Activated CD4-positive, alpha-beta T cell treated with anti-CD3 and anti-CD28 coated beads, Interleukin-2, Interleukin-4, amounts not matched to agents 100 ng/mL and 50 ng/mL, durations not matched to agents 16 hours and 8 hours (primary cell): ENCODE measurements at regions not wholly inside any gene's neighbourhood (a gene's known extent, or its start where the extent isn't known, plus 50 kb on each side); places are given as distances from the start of the nearest gene placed in this dataset.
"Not testable (repeated sequence)": the region's sequence is repeated elsewhere in the genome, so short reads cannot be mapped to it uniquely, and the experiment has no call there.

Source experiments
- DNase-seq: peaks from one replicate; pipeline ENCODE4 v3.0.0-alpha.2; 2020; ENCODE audit warnings: low spot score

DNA sequence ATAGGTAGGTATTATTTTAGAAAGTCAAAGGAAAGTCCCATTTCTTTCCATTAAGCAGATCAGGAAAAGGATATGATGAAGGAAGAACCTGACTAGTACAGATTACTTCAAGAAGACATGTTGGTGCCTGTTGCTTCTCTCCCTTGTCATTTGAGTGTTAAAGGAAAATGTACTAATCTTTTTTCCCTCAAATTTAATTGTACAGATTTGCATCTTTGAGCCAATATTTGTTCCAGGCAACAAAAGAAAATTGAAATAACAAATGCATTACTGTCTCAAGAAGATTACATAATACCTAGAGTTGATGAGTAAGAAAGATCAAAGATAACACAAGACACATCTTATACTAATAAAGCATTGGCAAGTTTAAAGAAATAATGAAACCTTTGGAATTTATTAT lies 566.9 kb upstream of the ZP4 start:
- no peak for DNase-seq

GRCh38 chr1:238451781-238452310 lies 561.1 kb upstream of the ZP4 start:
- DNase-seq = no peak

GRCh38 chr1:238450976-238451375 lies 560.3 kb upstream of the ZP4 start:
- no peak for DNase-seq

- DNase-seq = no peak
These were observed 553.0 kb upstream of the ZP4 start for GRCh38 chr1:238443687-238444086.

DNA sequence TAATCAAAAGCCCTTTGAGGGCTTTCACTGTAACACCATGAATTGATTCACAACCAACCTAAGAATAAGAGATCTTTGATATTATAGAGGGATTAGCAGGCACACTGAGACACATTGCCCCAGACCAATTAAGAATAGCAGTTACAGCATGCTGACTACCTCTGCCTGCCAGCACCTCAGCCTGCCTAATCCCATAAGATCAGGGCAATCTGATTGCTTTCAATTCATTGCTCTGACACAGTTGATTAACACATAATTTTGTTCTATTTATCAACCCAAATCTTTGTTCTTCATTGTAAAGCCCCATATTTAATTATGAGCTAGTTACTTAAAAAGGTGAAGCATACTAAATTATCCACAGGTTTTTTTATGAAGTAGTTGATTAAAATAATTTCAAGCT lies 548.8 kb upstream of the ZP4 start:
- no peak for DNase-seq

DNA sequence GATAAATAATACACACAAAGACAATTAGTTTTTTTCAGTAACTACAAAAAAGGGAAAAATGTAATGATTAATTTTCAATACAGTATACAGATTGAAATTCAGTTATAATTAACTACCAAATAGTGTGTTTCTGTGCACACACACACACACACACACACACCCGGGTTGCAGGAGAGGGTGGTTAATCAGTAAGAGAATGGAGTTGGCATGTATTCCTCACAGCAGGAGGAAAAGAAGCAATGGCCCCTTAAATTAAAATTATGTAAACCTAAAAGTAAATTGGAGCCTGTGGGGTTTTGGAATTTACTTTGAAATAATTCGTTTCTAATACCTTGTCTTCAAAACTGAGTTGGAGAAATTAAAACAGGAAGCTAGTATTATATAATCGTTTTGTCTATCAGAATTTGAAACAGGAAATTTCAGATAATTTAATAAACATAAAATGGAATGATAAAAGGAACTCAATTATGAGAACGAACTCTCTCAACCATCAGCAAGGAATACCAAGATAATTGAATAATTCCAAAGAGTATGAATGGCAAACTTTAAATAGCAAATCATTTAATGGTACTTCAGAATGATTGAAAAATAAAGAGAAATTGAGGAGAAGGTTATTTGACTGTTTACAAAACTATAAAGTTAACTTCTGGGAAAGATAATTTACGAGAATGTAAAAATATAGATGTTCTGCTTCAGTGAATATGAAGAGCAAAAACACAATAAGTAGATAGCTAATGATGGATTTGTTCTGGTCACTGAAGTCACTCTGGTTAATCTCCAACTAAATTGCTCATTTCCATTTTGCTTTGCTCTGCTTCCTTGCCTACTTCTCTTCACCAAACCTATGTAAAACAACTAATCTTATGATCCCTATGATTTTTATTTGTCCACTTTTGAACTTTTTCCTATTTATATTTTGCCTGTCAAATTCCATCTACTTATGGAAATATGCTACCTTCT lies 547.9 kb upstream of the ZP4 start:
- no peak for DNase-seq

- DNase-seq = not testable (repeated sequence)
These were observed 539.0 kb upstream of the ZP4 start for GRCh38 chr1:238429703-238430102.

DNA sequence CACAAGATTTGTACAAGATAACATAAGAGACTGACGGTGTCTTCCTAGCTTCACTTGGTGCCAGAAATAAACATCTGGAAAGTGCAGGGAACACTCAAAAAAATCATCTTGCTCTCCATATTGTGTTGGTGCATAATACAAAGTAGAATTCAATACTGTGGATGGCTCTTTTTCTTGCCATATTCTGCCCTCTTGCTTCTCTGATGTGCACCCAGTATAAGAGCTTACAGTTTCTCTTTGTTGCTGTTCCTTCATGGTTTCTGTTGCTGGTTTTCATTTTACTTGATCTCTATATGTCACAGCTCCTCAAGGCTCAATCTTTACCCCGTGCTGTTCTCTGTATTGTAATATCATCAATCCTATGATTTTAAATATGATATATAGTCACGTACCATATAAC lies 528.5 kb upstream of the ZP4 start:
- no peak for DNase-seq

DNA sequence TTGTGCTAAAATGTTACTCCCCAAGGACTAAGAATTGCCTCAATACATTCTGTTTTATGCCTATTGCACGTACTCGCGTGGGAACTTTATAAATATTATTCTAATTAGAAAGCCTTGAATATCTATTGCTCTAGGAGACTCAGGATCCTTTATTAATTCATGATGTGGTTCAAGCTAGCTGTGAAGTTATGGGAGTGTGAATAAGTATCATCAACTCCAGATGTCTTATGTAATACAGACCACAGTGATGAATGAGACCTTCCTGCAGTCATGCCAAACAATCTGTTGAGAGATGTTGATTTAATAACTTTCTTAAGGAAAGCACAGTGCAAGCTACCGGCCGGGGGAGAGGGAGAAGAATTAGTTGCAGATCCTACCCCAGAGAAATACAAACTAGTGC lies 519.2 kb upstream of the ZP4 start:
- no peak for DNase-seq

GRCh38 chr1:238409191-238409850 lies 518.6 kb upstream of the ZP4 start:
- DNase-seq = no peak

DNA sequence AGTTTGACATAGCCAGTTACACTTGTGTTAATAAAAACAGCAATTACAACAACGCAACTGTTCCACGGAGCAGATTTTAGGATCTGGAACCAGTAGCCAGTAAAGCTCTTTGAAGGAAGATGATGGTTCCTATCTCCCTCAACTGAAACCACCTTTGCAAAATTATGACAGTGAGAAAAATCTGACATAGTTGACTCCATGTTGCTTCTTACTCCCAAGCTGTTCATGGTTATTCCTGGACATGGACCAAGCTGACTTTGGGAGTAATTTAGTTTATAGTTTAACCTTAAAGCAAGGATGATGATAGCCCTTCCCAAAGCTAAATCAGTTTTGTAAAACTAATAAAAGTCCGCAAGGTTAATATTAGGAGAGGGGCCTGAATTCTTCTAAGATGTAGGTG lies 518.0 kb upstream of the ZP4 start:
- DNase-seq = no peak

DNA sequence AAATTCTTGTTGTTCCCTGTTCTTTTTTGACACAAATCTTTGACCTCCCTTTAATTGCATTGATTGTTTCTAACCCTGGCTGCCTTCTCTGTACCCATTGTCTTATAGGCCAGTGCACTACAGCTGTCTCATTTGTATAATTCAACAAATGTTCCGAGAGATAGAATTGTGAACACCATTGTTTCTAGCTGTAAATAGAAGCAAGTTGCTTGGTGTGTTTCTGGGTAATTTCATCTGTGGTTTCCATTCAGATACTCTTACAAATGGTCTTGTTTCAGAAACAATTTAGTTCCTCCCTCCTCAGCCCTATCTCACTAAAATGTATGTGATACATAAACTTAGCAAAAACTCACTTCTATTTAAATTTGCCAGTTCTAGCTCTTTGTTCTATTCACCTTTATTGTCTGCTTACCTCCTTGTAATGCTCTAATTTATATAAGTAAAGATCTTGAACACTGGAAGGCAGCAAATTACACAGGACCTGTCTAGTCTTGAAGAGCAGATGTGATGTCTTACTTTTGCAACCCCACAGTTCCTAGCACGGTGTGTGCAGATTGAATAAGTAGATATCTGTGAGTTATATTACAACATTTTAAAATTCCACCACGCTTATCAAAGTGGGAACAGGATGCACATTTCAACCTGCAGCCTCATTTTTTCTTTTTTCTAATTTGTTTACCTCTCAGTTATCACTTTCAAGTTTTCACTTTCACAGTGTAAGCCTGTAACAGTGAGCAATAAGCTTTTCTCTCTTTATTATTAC lies 515.6 kb upstream of the ZP4 start:
- DNase-seq = no peak

- no peak for DNase-seq
These were observed 514.2 kb upstream of the ZP4 start for GRCh38 chr1:238404921-238405320.

DNA sequence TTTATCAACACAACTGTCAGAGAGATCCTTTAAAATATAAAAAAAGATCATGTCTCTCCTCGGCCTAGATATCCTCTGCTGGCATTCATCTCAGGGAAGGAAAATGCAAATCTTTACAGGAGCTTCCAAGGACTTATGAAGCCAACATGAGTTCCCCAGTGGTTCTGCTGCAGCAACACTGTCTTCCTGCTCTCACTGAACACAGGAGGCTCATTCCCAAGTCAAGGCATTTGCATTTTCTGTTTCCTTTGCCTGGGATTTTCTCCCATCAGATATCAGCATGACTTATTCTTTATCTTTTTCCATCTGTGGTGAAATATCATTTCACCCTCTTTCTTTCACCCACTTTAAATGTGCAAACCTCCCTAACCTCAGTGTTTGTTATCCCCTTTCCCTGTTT lies 513.8 kb upstream of the ZP4 start:
- DNase-seq = no peak

- no peak for DNase-seq
These were observed 510.4 kb upstream of the ZP4 start for GRCh38 chr1:238401144-238401543.

DNA sequence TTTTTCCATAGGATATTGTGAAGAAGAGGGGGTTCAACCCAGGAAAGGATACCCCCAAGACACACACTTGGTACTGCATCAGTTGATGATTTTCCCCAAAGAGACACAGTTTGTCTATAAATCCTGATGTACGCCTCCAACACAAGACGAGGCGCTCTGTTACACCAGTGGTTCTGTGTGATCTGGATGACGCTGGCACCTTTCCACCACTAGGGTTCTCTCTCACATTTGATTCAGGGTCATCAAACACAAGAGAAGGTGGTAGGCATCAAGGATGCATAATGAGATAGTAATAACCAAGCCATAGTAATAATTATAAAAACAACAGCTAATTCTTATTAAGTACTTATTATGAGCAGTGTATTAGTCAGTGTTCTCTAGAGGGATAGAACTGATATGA lies 508.8 kb upstream of the ZP4 start:
- DNase-seq = no peak

DNA sequence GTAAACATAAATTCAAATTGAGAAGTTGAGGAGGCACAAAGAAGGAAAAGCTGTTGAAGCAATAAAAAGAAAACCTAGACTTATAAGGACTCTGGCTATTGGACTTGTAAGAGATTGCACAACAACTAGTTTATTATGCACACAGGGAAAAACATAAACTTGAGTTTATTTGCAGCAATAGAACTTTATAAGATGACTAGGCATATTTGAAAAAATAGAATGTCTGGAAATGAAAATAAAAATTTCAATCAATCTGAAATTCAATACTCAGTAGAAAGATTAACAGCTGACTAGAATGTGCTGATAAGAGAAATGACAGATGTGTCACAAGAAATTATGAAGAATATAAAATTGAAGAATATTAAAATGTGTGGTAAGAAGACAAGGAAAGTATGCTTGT lies 505.4 kb upstream of the ZP4 start:
- no peak for DNase-seq

DNA sequence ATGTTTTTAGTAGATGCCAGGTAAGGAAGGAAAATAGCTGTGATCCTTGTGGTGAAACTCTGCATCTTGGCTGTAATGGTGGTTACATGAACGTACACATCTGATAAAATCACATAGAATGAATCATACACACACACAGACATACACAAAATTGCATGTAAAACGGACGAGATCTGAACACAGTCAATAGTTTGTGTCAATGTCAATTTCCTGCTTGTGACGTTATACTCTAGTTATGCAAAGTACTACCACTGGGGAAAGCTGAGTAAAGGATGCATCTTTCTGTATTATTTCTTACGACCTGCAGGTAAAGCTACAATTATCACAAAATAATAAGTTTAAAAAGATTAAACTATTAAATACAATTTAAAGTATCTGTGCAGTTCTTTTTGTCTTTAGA lies 493.7 kb upstream of the ZP4 start:
- DNase-seq = no peak

GRCh38 chr1:238380167-238380566 lies 489.4 kb upstream of the ZP4 start:
- DNase-seq = no peak

GRCh38 chr1:238379446-238379845 lies 488.7 kb upstream of the ZP4 start:
- DNase-seq = not testable (repeated sequence)

DNA sequence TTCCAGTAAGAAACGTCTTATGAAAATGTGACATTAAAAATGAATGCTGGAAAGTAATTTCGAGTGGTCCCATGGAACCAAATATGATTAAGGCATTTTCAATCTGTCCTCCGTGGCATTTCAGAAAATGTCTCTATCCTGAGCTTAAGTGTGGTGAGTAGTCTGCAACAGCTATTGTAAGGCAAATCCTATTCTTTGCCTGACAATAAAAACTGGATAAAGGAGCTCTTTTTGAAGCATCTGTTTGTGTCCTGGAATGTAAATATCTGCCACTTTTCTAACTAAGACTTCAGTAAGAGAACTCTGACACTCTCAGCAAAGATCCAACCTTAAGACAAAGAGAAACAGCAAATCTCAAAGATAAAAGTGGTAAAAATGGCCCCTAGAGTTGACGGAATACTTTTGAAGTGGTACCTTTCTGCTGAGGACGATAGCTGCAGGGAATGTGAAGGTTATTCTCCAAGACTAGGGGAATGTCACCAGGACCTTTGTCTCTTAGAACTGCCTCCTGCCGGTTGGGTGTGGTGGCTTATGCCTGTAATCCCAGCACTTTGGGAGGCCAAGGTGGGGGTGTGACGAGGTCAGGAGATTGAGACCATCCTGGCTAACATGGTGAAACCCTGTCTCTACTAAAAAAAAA lies 486.7 kb upstream of the ZP4 start:
- no peak for DNase-seq

- no peak for DNase-seq
These were observed 479.9 kb upstream of the ZP4 start for GRCh38 chr1:238370599-238370998.
